Activated T-helper 9 cell treated with anti-CD3 and anti-CD28 coated beads, Interleukin-2, amount 50 U/mL, for 16 hours (primary cell): ENCODE measurements at regions not wholly inside any gene's neighbourhood (a gene's known extent, or its start where the extent isn't known, plus 50 kb on each side); places are given as distances from the start of the nearest gene placed in this dataset.

ENCODE experiments used
- DNase-seq: peaks from one replicate; pipeline ENCODE4 v3.0.0-alpha.2; 2020; ENCODE audit warnings: low read depth

DNA sequence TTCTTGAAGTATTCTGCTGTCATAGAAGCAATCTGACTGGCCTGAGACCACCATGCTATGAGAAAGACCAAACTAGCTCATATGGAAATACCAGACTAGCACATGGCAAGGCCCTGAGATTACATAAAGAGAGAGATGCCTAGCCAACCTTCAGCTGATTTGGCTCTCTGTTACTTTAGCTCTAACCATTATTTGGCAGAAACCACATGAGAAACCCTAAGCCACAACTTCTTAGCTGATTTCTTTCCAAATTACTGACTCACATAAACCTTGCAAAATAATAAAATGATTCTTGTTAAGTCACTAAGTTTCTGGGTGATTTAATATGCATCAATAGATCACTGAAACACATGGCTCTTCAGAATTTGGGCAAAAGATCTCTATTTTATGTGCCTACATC lies 295.0 kb upstream of the ZNF521 start:
- DNase-seq = no peak

DNA sequence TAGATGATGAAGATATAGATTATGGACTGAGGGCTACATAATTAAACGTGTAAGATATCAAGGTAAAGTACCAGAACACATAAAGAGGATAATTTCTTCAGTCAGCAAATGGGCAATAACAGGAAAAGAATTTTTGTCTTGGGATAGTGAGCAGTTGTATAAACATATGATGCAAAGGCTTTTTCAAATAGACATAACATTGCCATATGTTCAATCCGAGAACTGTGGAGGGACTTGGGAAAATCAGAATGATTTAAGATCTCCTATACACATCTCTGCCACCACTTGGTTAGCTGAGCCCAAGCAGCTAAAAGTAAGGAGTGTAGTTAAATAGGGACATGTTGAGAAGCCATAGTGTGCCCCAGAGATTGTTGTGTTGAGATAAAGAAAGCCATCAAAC lies 287.6 kb upstream of the ZNF521 start:
- DNase-seq = no peak

DNA sequence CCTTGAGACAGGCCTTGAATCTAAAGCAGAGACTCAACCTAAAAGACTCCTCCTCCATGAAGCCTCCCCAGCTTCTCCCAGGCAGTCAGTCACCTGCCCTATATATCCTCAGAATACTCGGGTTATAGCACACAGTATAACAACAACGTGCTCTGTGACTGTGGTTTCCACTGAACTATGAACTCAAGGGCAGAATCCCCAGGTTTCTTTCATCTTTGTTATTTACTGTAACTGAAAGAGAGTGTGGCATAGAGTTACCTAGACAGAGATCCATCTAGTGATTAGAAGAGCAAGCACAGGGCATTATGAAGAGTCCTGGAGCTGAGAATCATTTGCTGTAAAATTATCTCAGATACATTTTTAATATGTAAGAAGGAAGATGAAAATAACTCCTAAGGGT lies 281.6 kb upstream of the ZNF521 start:
- no peak for DNase-seq

DNA sequence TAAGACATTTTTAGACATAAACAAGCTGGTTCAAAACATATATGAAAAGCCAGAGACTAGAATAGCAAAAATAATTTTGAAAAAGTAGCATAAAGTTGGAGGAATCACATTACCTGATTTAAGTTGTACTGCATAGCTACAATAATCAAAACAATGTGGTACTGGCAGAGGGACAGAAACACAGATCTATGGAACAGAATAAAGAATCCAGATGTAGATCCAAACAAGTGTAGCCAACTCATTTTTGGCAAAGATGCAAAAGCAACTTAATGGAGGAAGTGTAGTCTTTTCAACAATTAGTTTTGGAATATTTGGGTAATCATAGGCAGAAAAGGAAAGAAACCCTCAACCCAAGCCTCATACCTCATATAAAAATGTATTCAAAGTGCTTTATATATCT lies 278.7 kb upstream of the ZNF521 start:
- no peak for DNase-seq

GRCh38 chr18:25621682-25622081 lies 269.7 kb upstream of the ZNF521 start:
- DNase-seq = no peak

DNA sequence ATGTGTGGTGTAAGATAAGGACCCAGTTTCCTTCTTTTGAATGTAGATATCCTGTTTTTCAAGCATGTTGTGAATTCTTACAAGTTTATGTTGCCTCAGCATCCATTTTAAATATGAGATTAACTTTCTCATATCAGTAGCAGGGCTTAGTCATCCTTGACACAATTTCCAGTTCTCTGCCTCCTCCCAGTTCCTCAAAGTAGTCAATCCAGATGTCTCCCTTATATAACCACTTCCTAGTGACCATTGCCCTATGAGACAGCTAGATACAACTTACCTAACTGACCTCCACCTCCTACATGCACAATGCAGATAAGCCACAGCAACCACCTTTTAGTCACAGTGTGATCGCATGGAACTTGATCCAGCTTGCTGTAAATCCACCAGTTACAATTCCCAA lies 269.2 kb upstream of the ZNF521 start:
- no peak for DNase-seq

DNA sequence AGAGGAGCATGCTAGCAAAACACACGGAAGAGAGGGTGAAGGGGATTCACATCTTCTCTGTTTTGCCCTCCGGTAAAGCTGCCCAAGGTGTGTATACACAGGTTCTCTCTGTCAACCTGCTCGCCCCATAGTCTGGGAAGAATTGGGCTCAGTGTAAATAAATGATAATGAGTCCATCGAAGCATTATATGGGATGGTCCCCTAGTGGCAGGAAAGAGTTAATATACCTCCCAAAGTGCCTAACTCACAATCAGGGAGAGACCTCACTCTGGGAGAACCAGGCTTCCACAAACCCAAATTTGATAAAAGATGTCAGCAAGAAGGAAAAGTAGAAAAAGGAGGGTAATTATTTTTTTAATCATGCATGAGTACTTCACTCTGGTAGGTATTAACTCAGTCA lies 262.2 kb upstream of the ZNF521 start:
- no peak for DNase-seq

GRCh38 chr18:25612466-25612865 lies 260.5 kb upstream of the ZNF521 start:
- DNase-seq = no peak

DNA sequence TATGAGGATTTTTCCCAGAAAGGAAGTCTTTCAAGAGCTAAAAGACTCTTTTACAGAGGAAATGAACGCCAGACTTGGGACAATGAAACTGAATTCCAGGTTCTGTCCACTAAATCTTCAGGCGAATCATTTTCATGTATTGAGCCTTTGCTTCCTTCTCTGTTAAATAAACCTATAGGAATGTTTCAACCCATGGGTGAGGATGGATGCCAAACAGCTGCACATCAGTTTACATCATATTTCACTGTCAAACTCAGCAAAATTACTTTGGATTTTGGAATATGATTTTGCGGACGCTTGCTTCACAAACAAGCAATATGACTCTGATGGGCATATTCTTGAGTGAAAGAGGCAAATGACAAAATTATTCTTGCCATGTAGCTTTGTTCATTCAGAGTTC lies 256.1 kb upstream of the ZNF521 start:
- no peak for DNase-seq

DNA sequence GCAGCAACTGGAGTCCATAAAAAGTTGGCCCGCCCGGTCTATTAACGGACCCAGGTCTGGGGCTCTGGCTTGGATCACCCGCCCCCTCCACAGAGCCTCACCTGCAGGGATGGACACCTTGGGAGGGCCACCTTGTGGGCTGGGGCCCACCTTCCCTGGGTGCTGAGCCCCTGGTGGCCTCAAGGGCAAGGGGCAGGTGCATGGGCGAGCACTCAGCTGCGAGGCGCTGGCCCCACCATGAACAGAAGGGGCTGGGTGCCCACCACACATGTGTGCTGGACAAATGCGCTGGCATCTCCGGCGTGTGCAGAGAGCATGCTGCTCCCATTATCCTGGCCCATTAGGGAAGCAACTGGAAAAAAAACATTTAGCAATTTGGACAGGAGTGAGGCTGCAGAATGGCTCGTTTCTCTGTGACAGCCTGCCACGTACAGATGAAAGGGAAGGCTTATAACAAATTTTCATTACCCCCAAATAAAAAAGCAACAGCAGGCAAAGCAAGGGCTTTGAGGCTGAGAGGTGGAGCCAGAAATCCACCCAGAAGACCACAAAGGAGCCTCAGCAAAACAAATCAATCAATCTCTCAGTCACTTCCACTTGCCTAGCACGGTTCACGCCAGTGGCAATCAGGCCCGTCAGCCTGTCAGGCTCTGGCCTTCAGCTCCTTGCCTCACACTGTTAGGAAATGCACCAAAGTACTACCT lies 253.1 kb upstream of the ZNF521 start:
- no peak for DNase-seq

DNA sequence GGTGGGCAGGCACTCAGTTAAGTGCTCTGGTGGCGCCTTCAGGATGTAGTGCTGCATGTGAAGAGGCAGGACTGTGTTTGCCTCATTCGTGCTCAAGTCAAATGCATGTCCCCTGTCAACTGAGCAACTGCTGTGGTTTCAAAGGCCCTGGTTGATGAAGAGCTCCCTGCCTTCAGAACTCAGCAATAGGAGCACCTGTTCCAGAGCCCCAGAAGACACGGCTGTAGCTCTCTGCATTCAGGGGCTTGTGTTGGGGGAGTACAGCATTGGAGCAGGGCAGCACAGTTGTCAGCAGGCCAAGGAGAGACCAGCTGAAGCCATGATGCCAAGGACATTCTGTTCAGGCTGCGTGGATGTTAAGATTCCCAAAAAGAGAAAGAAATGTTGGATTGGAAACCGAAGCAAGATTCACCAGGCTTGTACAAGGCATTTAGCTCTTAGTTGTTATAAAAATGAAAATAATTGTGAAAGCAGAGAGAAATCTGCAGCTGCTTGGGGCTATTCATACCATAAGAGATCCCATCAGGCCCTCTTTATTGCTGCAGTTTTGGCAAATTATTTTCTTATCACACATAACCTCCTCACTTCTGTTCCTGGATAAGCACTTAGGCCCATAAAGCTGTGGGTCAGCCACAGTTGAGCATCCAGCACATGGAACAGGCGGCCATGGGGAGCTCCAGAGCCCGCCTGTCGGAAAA lies 252.4 kb upstream of the ZNF521 start:
- DNase-seq = no peak

DNA sequence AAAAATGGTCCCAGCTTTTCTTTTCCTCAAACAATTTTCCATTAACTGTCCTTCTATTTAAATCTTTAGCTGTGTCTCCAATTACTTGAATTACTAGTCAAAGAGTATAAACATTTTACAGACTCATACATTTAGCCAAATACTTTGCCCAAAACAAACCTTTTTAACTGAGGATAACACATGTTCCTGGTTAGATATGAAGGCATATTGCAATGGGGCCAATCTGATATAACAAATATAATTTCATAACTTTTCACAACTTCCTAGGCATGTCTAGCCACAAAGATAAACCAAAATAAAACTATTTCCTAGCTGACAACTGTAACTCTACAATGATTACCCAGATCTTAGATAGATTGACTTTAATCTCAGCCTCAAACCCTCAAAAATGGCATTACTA lies 247.5 kb upstream of the ZNF521 start:
- DNase-seq = no peak

GRCh38 chr18:25597476-25597875 lies 245.5 kb upstream of the ZNF521 start:
- no peak for DNase-seq

DNA sequence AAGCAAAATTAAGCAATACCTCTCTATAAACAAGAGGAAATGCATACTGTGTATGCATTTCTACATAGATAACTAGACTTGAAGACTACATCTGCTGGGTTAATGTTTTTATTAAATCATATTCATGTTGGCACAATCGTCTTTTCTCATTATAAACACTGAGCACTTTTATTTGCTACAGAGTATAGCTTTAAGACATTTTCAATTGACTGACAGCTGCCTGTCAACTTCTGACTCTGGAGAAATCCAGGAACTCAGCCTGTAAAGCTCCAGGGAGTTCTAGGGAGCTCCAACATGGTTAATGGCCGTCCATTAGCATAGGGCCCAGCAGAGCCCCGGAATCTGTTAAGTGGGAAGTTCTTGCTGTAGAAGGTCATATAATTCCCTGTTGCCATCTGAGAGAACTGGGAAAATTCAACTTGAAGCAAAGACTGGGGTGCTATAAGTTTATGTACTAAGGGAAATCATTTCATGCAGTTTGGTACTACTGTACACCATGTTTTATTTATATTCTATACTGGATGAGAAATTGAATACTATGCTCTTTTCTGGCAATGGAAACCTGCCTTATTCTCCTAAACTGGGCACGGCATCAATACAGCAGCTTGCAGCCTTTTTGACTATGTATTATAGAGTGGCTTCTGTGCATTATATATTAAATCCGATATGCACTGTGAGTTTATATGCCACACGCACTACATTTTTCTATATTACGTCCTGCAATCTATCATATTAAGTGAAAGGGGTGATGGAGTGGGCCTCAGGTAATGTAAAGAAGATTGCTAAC lies 243.5 kb upstream of the ZNF521 start:
- DNase-seq = no peak

DNA sequence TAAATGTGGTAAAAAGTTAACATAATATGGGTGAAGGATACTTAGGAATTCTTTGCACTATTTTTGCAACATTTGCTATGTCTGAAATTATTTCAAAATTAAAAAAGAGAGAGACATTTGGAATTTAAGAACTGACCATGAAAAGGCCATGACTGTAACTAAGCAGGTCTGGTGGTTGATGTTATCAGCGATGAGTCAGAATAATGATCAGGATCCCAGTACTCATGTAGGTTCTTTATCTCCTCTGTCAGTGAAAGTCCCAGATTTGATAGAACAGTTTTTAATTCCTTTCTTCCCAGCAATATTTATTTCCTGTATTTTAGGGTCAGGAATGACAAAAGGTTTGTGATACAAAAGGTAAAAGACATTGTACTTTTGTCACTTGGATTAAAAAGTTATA lies 242.4 kb upstream of the ZNF521 start:
- DNase-seq = no peak

GRCh38 chr18:25592804-25593360 lies 240.9 kb upstream of the ZNF521 start:
- DNase-seq = no peak

DNA sequence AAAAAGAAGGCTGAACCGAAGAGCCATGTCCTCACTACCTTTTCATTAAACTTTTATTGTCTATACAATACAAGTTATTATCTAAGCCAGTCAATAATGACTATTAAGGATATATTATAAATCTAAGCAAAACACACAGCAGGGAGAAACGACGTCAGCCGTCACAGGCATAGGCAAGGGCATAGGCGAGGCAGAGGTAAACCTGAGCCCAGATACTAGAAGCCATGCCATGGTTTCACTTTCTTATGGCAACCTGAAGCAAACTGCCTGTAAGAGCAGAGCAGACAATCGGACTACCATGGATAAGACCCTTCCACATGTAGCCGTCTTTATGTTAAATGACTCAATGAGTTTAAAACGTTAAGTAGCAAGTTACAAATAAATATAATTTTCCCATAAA lies 238.5 kb upstream of the ZNF521 start:
- DNase-seq = no peak

DNA sequence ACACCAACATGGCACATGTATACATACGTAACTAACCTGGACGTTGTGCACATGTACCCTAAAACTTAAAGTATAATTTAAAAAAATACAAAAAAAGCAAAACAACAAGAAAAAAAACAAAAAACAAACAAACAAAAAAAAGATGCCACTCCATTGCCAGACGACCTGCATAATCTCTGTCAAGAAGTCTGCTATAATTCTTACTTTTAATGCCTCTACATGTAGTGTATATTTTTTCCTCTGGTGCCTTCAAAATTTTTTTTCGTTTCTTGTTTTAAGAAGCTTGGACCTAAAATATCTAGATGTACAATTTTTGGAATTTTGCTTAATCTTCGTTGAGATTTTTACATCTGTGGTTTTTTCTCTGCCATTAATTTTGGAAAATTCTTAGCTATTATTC lies 235.6 kb upstream of the ZNF521 start:
- DNase-seq = no peak

DNA sequence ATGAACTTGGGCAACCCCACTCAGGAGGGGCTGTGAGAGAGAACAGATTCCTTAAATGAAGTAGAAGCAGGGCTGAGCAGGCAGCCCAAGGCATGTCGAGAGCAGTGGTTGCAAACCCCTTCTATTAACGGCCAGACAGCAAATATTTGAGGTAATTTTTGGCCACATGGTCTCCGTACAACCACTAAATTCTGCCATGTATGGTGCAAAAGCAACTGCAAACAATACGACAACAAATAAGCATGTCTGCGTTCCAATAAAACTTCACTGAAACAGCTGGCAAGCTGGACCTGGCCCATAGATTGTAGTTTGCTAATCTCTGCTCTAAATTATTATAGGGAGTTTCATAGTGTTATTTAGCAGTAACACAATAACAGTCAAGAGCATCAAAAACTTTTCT lies 217.0 kb upstream of the ZNF521 start:
- DNase-seq = no peak

GRCh38 chr18:25563816-25564683 lies 212.1 kb upstream of the ZNF521 start:
- no peak for DNase-seq

- DNase-seq = no peak
Observed at GRCh38 chr18:25563346-25563745, 211.4 kb upstream of the ZNF521 start.

DNA sequence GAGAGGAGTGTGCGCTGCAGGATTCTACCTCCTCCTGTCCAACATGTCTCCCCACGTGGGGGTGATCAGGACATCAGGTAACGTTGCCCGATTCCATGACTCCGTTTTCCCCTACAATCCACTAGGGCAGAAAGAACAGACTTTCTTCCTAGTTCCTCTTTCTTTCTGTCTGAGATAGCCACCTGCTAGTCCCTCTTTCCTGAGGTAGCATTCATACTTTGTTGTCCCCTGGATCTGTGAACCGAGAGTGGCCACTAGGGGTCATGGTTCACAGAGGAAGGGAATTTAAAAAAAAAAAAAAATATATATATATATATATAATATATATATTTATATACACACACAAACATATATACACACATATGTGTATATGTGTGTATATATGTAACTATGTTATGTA lies 210.0 kb upstream of the ZNF521 start:
- DNase-seq = no peak
